ENCODE measurements at regions not wholly inside any gene's neighbourhood (a gene's known extent, or its start where the extent isn't known, plus 50 kb on each side); places are given as distances from the start of the nearest gene placed in this dataset.

- TF ChIP-seq CTCF (IDR thresholded peaks at IDR 0.05) (no peak), POLR2AphosphoS5 (IDR thresholded peaks at IDR 0.05; ENCODE audit: low read depth, low read length) (no peak), SIN3A (IDR thresholded peaks at IDR 0.05; ENCODE audit: borderline replicate concordance, insufficient read depth, low read depth, low read length) (no peak), TCF7L2 (IDR thresholded peaks at IDR 0.05; ENCODE audit: low read depth, low read length) (no peak)
- TF ChIP-seq, protein P1, sequence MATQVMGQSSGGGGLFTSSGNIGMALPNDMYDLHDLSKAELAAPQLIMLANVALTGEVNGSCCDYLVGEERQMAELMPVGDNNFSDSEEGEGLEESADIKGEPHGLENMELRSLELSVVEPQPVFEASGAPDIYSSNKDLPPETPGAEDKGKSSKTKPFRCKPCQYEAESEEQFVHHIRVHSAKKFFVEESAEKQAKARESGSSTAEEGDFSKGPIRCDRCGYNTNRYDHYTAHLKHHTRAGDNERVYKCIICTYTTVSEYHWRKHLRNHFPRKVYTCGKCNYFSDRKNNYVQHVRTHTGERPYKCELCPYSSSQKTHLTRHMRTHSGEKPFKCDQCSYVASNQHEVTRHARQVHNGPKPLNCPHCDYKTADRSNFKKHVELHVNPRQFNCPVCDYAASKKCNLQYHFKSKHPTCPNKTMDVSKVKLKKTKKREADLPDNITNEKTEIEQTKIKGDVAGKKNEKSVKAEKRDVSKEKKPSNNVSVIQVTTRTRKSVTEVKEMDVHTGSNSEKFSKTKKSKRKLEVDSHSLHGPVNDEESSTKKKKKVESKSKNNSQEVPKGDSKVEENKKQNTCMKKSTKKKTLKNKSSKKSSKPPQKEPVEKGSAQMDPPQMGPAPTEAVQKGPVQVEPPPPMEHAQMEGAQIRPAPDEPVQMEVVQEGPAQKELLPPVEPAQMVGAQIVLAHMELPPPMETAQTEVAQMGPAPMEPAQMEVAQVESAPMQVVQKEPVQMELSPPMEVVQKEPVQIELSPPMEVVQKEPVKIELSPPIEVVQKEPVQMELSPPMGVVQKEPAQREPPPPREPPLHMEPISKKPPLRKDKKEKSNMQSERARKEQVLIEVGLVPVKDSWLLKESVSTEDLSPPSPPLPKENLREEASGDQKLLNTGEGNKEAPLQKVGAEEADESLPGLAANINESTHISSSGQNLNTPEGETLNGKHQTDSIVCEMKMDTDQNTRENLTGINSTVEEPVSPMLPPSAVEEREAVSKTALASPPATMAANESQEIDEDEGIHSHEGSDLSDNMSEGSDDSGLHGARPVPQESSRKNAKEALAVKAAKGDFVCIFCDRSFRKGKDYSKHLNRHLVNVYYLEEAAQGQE (IDR thresholded peaks at IDR 0.05; ENCODE audit: insufficient read depth in 1 of 2, low read depth in 2 of 2, low read length in 1 of 2) = no peak
- POLR2A ChIA-PET = no interaction called here
- ATAC-seq = no peak
- Histone ChIP-seq H3K4me3 (ENCODE audit: low read depth in 2 of 2, low read length in 2 of 2) (no peak overlapping the region), H3K4me1 (ENCODE audit: control insufficient read depth, insufficient read depth, low read length) (no peaks in the 10 kb centered on the region), H3K27me3 (ENCODE audit: control insufficient read depth, insufficient read depth, low read length) (no peaks in the 10 kb centered on the region), H3K27ac (ENCODE audit: low read length) (no peak overlapping the region), H3K36me3 (ENCODE audit: control insufficient read depth, insufficient read depth, low read length) (no peaks in the 10 kb centered on the region), H3K9me3 (ENCODE audit: control insufficient read depth, insufficient read depth, low read depth, low read length) (no peaks in the 10 kb centered on the region)
- CTCF ChIA-PET = no interaction called here
- DNase-seq (ENCODE audit: low read depth, low spot score) = no peak
- BruUV-seq (replicated peaks) = no TSS peak
- intact Hi-C loops (cut with micrococcal nuclease; ENCODE audit: unreplicated experiment) = no loop called here
- in situ Hi-C loops (cut with HindIII; ENCODE audit: low pct_unique_long_range_greater_than_20kb, low sequenced_read_pairs) = no loop called here
These were observed 152.7 kb upstream of the GLI3 start for GRCh38 chr7:42389697-42390096.

DNA sequence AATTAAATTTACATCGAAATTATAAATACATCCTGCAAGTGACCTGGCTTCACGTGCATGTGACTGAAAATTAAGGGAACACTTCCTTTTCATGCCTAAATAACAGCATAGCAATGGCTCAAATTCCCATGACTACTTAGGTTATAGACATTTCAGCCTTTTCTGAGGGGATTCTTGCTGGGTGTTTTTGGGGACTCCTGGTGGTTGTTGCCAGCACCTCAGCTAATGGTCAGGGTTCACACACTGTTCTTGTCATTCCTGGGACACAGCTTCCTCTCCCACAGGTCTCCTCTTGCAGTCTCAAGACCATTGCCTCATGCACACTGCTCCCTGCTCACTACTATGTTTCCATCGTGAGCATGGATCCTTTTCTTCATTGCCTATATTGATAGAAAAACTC lies 148.9 kb upstream of the GLI3 start:
- CTCF ChIA-PET = no interaction called here

More for the DNA sequence above, 148.9 kb upstream of the GLI3 start:
- Histone ChIP-seq H3K27ac (ENCODE audit: low read length) (no peak overlapping the region), H3K36me3 (ENCODE audit: control insufficient read depth, insufficient read depth, low read length) (no peaks in the 10 kb centered on the region), H3K27me3 (ENCODE audit: control insufficient read depth, insufficient read depth, low read length) (no peaks in the 10 kb centered on the region), H3K4me1 (ENCODE audit: control insufficient read depth, insufficient read depth, low read length) (no peaks in the 10 kb centered on the region), H3K4me3 (ENCODE audit: low read depth in 2 of 2, low read length in 2 of 2) (no peak overlapping the region), H3K9me3 (ENCODE audit: control insufficient read depth, insufficient read depth, low read depth, low read length) (no peaks in the 10 kb centered on the region)
- BruUV-seq (replicated peaks) = no TSS peak
- TF ChIP-seq POLR2AphosphoS5 (IDR thresholded peaks at IDR 0.05; ENCODE audit: low read depth, low read length) = no peak
- no peak for TF ChIP-seq TCF7L2 (IDR thresholded peaks at IDR 0.05; ENCODE audit: low read depth, low read length)
- TF ChIP-seq CTCF (IDR thresholded peaks at IDR 0.05) = no peak
- TF ChIP-seq SIN3A (IDR thresholded peaks at IDR 0.05; ENCODE audit: borderline replicate concordance, insufficient read depth, low read depth, low read length) = no peak
- POLR2A ChIA-PET = no interaction called here
- ATAC-seq (no peak), DNase-seq (ENCODE audit: low read depth, low spot score) (no peak)
- intact Hi-C loops (cut with micrococcal nuclease; ENCODE audit: unreplicated experiment) = no loop called here
- in situ Hi-C loops (cut with HindIII; ENCODE audit: low pct_unique_long_range_greater_than_20kb, low sequenced_read_pairs) = no loop called here
